NCI-H2227 (cell line): ENCODE measurements at regions not wholly inside any gene's neighbourhood (a gene's known extent, or its start where the extent isn't known, plus 50 kb on each side); places are given as distances from the start of the nearest gene placed in this dataset.

Experiments used
- DNase-seq: peaks from one replicate; lab custom pipeline; 2025; ENCODE audit not compliant: unreplicated experiment; lab: John Stamatoyannopoulos, UW

- DNase-seq, result no peak
Observed at GRCh38 chr20:12354725-12355124, 437.0 kb downstream of the BTBD3 start.

- no peak for DNase-seq
Observed at GRCh38 chr20:12355185-12355584, 437.5 kb downstream of the BTBD3 start.

GRCh38 chr20:12358006-12358654 lies 440.4 kb downstream of the BTBD3 start:
- no peak for DNase-seq

GRCh38 chr20:12358655-12359009 lies 440.9 kb downstream of the BTBD3 start:
- no peak for DNase-seq

- no peak for DNase-seq
Observed at GRCh38 chr20:12371990-12372389, 454.3 kb downstream of the BTBD3 start.

GRCh38 chr20:12372557-12372956 lies 454.9 kb downstream of the BTBD3 start:
- DNase-seq, result no peak

- no peak for DNase-seq
Observed at GRCh38 chr20:12375967-12376366, 458.3 kb downstream of the BTBD3 start.

GRCh38 chr20:12383821-12384220 lies 466.1 kb downstream of the BTBD3 start:
- no peak for DNase-seq

GRCh38 chr20:12386821-12387220 lies 469.1 kb downstream of the BTBD3 start:
- DNase-seq, result no peak

GRCh38 chr20:12391099-12391498 lies 473.4 kb downstream of the BTBD3 start:
- DNase-seq, result no peak

- DNase-seq, result no peak
Observed at GRCh38 chr20:12394786-12395185, 477.1 kb downstream of the BTBD3 start.

- no peak for DNase-seq
Observed at GRCh38 chr20:12395353-12395752, 477.7 kb downstream of the BTBD3 start.

GRCh38 chr20:12395760-12396159 lies 478.1 kb downstream of the BTBD3 start:
- no peak for DNase-seq

GRCh38 chr20:12399110-12399836 lies 481.6 kb downstream of the BTBD3 start:
- DNase-seq, result no peak

GRCh38 chr20:12404941-12405340 lies 487.2 kb downstream of the BTBD3 start:
- no peak for DNase-seq

- no peak for DNase-seq
Observed at GRCh38 chr20:12406978-12407377, 489.3 kb downstream of the BTBD3 start.

GRCh38 chr20:12409501-12409900 lies 491.8 kb downstream of the BTBD3 start:
- no peak for DNase-seq

- no peak for DNase-seq
Observed at GRCh38 chr20:12410783-12411182, 493.1 kb downstream of the BTBD3 start.

- DNase-seq, result no peak
Observed at GRCh38 chr20:12411246-12411940, 493.7 kb downstream of the BTBD3 start.

GRCh38 chr20:12413116-12413515 lies 495.4 kb downstream of the BTBD3 start:
- DNase-seq, result no peak

- DNase-seq, result no peak
Observed at GRCh38 chr20:12414446-12415274, 497.0 kb downstream of the BTBD3 start.
